GM23248 (cell line): ENCODE measurements at regions not wholly inside any gene's neighbourhood (a gene's known extent, or its start where the extent isn't known, plus 50 kb on each side); places are given as distances from the start of the nearest gene placed in this dataset.
"Not testable (repeated sequence)": the region's sequence is repeated elsewhere in the genome, so short reads cannot be mapped to it uniquely, and the experiment has no call there.

Experiments used
- DNase-seq: peaks from one replicate; pipeline ENCODE4 v3.0.0-alpha.2; 2015
- H2AFZ ChIP-seq: fragments of 200-600 bp; sonication (generic); 2 replicates; pipeline ENCODE4 v1.6.1; 2016; ENCODE audit warnings: antibody characterized with exemption
- H3F3A ChIP-seq: fragments of 200-600 bp; sonication (generic); 2 replicates; pipeline ENCODE4 v1.6.1; 2016; ENCODE audit warnings: mild to moderate bottlenecking, antibody characterized with exemption, mixed run types; ENCODE audit not compliant: insufficient read depth
- H3K27ac ChIP-seq: fragments of 200-600 bp; sonication (generic); 2 replicates; pipeline ENCODE4 v1.5.1; 2016; ENCODE audit warnings: mild to moderate bottlenecking
- H3K27me3 ChIP-seq: fragments of 200-600 bp; sonication (generic); replicated peaks from 2 replicates; pipeline ENCODE4 v1.6.1; 2016; ENCODE audit warnings: mild to moderate bottlenecking; ENCODE audit not compliant: insufficient read depth
- H3K36me3 ChIP-seq: fragments of 200-600 bp; sonication (generic); 2 replicates; pipeline ENCODE4 v1.6.1; 2016; ENCODE audit warnings: low read depth, mild to moderate bottlenecking
- H3K4me1 ChIP-seq: fragments of 200-600 bp; sonication (generic); 2 replicates; pipeline ENCODE4 v1.6.1; 2016; ENCODE audit warnings: mild to moderate bottlenecking; ENCODE audit not compliant: insufficient read depth
- H3K4me2 ChIP-seq: fragments of 200-600 bp; sonication (generic); one replicate; pipeline ENCODE4 v1.6.1; 2016; ENCODE audit warnings: mild to moderate bottlenecking; ENCODE audit not compliant: unreplicated experiment
- H3K4me3 ChIP-seq: fragments of 200-600 bp; sonication (generic); 2 replicates; pipeline ENCODE4 v1.5.1; 2016; ENCODE audit warnings: mild to moderate bottlenecking
- H3K79me2 ChIP-seq: fragments of 200-600 bp; sonication (generic); 2 replicates; pipeline ENCODE4 v1.6.1; 2016; ENCODE audit warnings: mild to moderate bottlenecking; ENCODE audit not compliant: insufficient read depth
- H3K9ac ChIP-seq: fragments of 200-600 bp; sonication (generic); 2 replicates; pipeline ENCODE4 v1.6.1; 2016; ENCODE audit warnings: mild to moderate bottlenecking
- H3K9me2 ChIP-seq: fragments of 200-600 bp; sonication (generic); 2 replicates; pipeline ENCODE4 v1.6.1; 2016; ENCODE audit warnings: mixed run types, mild to moderate bottlenecking, moderate library complexity; ENCODE audit not compliant: insufficient read depth
- H3K9me3 ChIP-seq: fragments of 200-600 bp; sonication (generic); one replicate; pipeline ENCODE4 v1.6.1; 2017; ENCODE audit warnings: low read depth
- H4K20me1 ChIP-seq: fragments of 200-600 bp; sonication (generic); 2 replicates; pipeline ENCODE4 v1.6.0; 2016; ENCODE audit not compliant: insufficient read depth
- EZH2 ChIP-seq: fragments of 200-600 bp; sonication (generic); IDR thresholded peaks from 2 replicates; pipeline ENCODE4 v1.6.1; 2018; ENCODE audit warnings: antibody characterized with exemption, mild to moderate bottlenecking; ENCODE audit not compliant: insufficient read depth, poor library complexity, severe bottlenecking
- EZH2phosphoT487 ChIP-seq: fragments of 200-600 bp; sonication (generic); IDR thresholded peaks from 2 replicates; pipeline ENCODE4 v1.6.1; 2018; ENCODE audit warnings: antibody characterized with exemption, moderate library complexity, mild to moderate bottlenecking, low read depth; ENCODE audit not compliant: insufficient read depth
- WGBS, 2 experiments: methylation state at CpG; one replicate each; pipeline ENCODE4 v1.1.6; 2015 to 2017; ENCODE audit warnings: low lambda C conversion rate in 2 of 2, low coverage in 1 of 2; ENCODE audit errors: missing lambda C conversion rate in 2 of 2; 5-methylcytosine and 5-hydroxymethylcytosine counted together
- in situ Hi-C: fragments of 300-500 bp; cut with MboI; formaldehyde crosslinking; loops from 2 replicates; pipeline ENCODE4 v1.15.0; 2020

DNA sequence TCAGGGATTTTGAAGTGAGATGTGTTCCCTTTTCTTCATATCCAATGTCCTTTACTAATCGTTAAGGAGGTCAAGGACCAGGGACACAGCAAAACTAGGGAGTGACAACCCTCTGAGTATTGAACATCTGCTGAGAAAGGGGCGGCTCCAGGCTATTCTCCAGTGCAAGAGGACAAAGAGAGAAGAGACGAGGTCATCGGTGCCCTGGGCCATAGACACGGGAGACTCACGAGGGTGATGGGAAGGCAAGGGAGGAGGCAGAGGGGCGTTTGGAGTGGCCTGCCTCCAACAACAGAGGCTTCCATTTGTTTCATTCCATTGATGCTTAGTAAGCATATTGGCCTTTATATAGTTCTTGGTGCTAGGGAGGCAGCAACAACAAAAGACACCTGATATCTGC, 268.4 kb downstream of the CXCL12 start:
- no peak overlapping the region for H3K9ac ChIP-seq
- H3K27me3 ChIP-seq, result no peaks in the 10 kb centered on the region
- H3K4me3 ChIP-seq, result no peak overlapping the region
- in situ Hi-C loops, result no loop called here
- H2AFZ ChIP-seq, result no peak overlapping the region
- no peaks in the 10 kb centered on the region for H3K79me2 ChIP-seq
- no peak overlapping the region for H3K27ac ChIP-seq
- no peak for DNase-seq
- TF ChIP-seq EZH2, result no peak
- TF ChIP-seq EZH2phosphoT487, result no peak
- H3K9me2 ChIP-seq, result no peaks in the 10 kb centered on the region
- no peak overlapping the region for H3K4me2 ChIP-seq
- no peaks in the 10 kb centered on the region for H3K4me1 ChIP-seq
- H3K36me3 ChIP-seq, result no peaks in the 10 kb centered on the region
- WGBS, 2 experiments, result 69 to 75% methylated on average over 7 of the region's 7 CpGs
- H3F3A ChIP-seq, result no peaks in the 10 kb centered on the region
- no peaks in the 10 kb centered on the region for H4K20me1 ChIP-seq
- H3K9me3 ChIP-seq, result no peaks in the 10 kb centered on the region

DNA sequence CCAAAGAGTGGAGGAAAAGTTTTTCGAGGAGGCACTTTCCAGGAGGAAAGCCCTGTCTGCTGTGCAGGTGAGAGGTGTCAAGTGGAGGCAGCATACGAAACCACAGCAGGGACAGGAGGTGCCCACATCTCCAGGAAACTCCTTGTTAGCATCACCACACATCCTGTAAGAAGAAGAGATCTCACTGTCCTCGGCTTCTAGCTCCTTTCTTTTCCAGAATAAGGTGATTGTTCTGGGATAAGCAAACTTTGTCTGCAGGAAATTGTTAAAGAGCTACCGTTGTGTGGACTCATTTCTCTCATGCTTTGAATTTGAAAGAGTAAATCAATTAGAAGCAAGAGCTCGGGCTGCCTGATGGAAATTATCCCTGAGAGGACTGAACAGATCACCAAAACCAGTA, 269.4 kb downstream of the CXCL12 start:
- WGBS, 2 experiments, result 71 to 73% methylated on average over 5 of the region's 5 CpGs
- in situ Hi-C loops, result no loop called here
- H3K4me2 ChIP-seq, result no peak overlapping the region
- no peak overlapping the region for H2AFZ ChIP-seq
- H3K27me3 ChIP-seq, result no peaks in the 10 kb centered on the region
- no peaks in the 10 kb centered on the region for H3K79me2 ChIP-seq
- no peak overlapping the region for H3K27ac ChIP-seq
- H3K9me2 ChIP-seq, result no peaks in the 10 kb centered on the region
- no peaks in the 10 kb centered on the region for H3F3A ChIP-seq
- H3K9ac ChIP-seq, result no peak overlapping the region
- TF ChIP-seq EZH2phosphoT487, result no peak
- TF ChIP-seq EZH2, result no peak
- no peak for DNase-seq
- H3K4me3 ChIP-seq, result no peak overlapping the region
- no peaks in the 10 kb centered on the region for H3K36me3 ChIP-seq
- H3K9me3 ChIP-seq, result no peaks in the 10 kb centered on the region
- H4K20me1 ChIP-seq, result no peaks in the 10 kb centered on the region
- H3K4me1 ChIP-seq, result no peaks in the 10 kb centered on the region

DNA sequence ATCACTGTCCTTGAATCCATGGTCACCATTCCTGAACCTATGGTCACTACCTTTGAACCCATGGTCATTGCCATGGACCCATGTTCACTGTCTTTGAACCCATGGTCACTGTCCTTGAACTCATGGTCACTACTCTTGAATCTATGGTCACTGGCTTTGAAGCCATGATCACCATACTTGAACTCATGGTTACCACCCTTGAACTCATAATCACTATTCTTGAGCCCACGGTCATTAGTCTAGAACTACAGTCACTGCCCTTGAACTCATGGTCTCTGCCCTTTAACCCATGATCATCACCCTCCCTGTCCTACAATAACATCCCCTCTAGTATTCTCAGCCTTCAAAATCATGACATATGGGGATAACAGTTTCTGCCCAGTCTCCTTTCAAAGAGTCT, 270.5 kb downstream of the CXCL12 start:
- WGBS, 2 experiments, result 52 to 100% methylated on average over 1 of the region's 1 CpG
- no peaks in the 10 kb centered on the region for H3K27me3 ChIP-seq
- H3K79me2 ChIP-seq, result no peaks in the 10 kb centered on the region
- no peak overlapping the region for H3K4me2 ChIP-seq
- no peaks in the 10 kb centered on the region for H3K9me2 ChIP-seq
- H3F3A ChIP-seq, result no peaks in the 10 kb centered on the region
- H3K4me1 ChIP-seq, result no peaks in the 10 kb centered on the region
- H3K4me3 ChIP-seq, result no peak overlapping the region
- H2AFZ ChIP-seq, result no peak overlapping the region
- TF ChIP-seq EZH2phosphoT487 (no peak), EZH2 (no peak)
- H3K36me3 ChIP-seq, result no peaks in the 10 kb centered on the region
- H3K9me3 ChIP-seq, result no peaks in the 10 kb centered on the region
- in situ Hi-C loops, result no loop called here
- H4K20me1 ChIP-seq, result no peaks in the 10 kb centered on the region
- H3K27ac ChIP-seq, result no peak overlapping the region
- DNase-seq, result no peak
- no peak overlapping the region for H3K9ac ChIP-seq

DNA sequence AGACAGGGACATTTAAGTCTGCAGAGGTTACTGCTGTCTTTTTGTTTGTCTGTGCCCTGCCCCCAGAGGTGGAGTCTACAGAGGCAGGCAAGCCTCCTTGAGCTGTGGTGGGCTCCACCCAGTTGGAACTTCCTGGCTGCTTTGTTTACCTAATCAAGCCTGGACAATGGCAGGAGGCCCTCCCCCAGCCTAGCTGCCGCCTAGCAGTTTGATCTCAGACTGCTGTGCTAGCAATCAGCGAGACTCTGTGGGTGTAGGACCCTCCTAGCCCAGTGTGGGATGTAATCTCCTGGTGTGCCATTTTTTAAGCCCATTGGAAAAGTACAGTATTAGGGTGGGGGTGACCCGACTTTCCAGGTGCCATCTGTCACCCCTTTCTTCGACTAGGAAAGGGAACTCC, 272.6 kb downstream of the CXCL12 start:
- H3K9ac ChIP-seq, in situ Hi-C loops, DNase-seq, H3K27me3 ChIP-seq, H3K36me3 ChIP-seq, H3F3A ChIP-seq, H4K20me1 ChIP-seq, H3K4me1 ChIP-seq, H3K4me2 ChIP-seq, H3K4me3 ChIP-seq, H3K9me2 ChIP-seq, H3K9me3 ChIP-seq, H3K79me2 ChIP-seq, H3K27ac ChIP-seq, H2AFZ ChIP-seq: not testable (repeated sequence)
- 71 to 75% methylated on average over 4 of the region's 4 CpGs for WGBS, 2 experiments

DNA sequence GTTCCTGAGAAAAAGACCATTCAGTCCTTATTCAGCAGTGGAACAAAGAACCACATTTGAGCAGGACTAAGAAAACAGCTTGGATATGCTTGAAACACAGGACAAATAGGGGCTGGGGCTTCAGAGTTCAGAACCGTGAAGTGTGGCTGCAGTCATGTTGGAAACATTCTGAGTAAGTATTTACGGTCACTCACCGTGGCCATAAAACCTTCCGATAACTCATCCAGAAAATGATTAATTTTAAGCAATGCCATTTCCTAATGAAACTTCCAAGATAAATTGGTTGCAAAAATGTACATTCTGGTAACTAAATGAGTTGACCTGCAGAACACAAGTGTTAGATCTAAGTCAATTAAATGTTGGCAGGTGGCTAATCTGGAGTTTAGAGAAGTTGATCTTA, 279.2 kb downstream of the CXCL12 start:
- H3K4me2 ChIP-seq, result no peak overlapping the region
- WGBS, 2 experiments, result 67 to 71% methylated on average over 4 of the region's 4 CpGs
- H4K20me1 ChIP-seq, result no peaks in the 10 kb centered on the region
- TF ChIP-seq EZH2, result no peak
- DNase-seq, result no peak
- no peaks in the 10 kb centered on the region for H3K9me3 ChIP-seq
- H3K9me2 ChIP-seq, result no peaks in the 10 kb centered on the region
- H3K9ac ChIP-seq, result no peak overlapping the region
- no peak overlapping the region for H3K27ac ChIP-seq
- H3K27me3 ChIP-seq, result no peaks in the 10 kb centered on the region
- H3K36me3 ChIP-seq, result no peaks in the 10 kb centered on the region
- no peaks in the 10 kb centered on the region for H3K79me2 ChIP-seq
- H3F3A ChIP-seq, result no peaks in the 10 kb centered on the region
- peaks cover 3% of the 10 kb centered on the region; the same call in 1 of the 2 replicates for H3K4me1 ChIP-seq
- no peak overlapping the region for H2AFZ ChIP-seq
- in situ Hi-C loops, result no loop called here
- no peak overlapping the region for H3K4me3 ChIP-seq
